Uterus (tissue), 3 donors: ENCODE measurements at regions not wholly inside any gene's neighbourhood (a gene's known extent, or its start where the extent isn't known, plus 50 kb on each side); places are given as distances from the start of the nearest gene placed in this dataset.
"Not testable (repeated sequence)": the region's sequence is repeated elsewhere in the genome, so short reads cannot be mapped to it uniquely, and the experiment has no call there.

ENCODE experiments used
- DNase-seq, 2 donors: peaks; one replicate each; pipeline ENCODE4 v3.0.0-alpha.2; 2019 to 2020
- H3K27ac ChIP-seq, 2 donors: fragments of 200-600 bp; sonication (generic); 1 replicate in 1 of 2; 2 replicates in 1 of 2; pipeline ENCODE4 v1.5.1; 2016 to 2018
- H3K27me3 ChIP-seq, 2 donors: fragments of 200-600 bp; sonication (generic); one replicate each; pipeline ENCODE4 v1.5.1; 2018 to 2019; ENCODE audit warnings: control low read depth in 1 of 2
- H3K36me3 ChIP-seq, 2 donors: fragments of 200-600 bp; sonication (generic); one replicate each; pipeline ENCODE4 v1.5.1; 2019; ENCODE audit warnings: control low read depth in 1 of 2
- H3K4me1 ChIP-seq, 2 donors: fragments of 200-600 bp; sonication (generic); one replicate each; pipeline ENCODE4 v1.5.1; 2018 to 2019; ENCODE audit warnings: control low read depth in 1 of 2
- H3K4me3 ChIP-seq, 2 donors: fragments of 200-600 bp; sonication (generic); 1 replicate in 1 of 2; 2 replicates in 1 of 2; pipeline ENCODE4 v1.5.1; 2018 to 2019; ENCODE audit warnings: mild to moderate bottlenecking in 1 of 2
- H3K9me3 ChIP-seq, 2 donors: fragments of 200-600 bp; sonication (generic); one replicate each; pipeline ENCODE4 v1.5.1; 2019; ENCODE audit warnings: control low read depth in 1 of 2
- POLR2A ChIP-seq, 2 donors: fragments of 450-650 bp; IDR thresholded peaks; one replicate each; pipeline ENCODE4 v1.6.1; 2016; ENCODE audit warnings: antibody characterized with exemption in 2 of 2, mild to moderate bottlenecking in 1 of 2, moderate library complexity in 1 of 2
- intact Hi-C: fragments of 100-400 bp; cut with DNase I; formaldehyde crosslinking; loops from one replicate; pipeline ENCODE4 v1.15.1; 2023; ENCODE audit warnings: low total_unique reads
- TF ChIP-seq, protein P1 (sequence below), 4 experiments: fragments of 200-600 bp in 2 of 4; fragments of 450-650 bp in 2 of 4; sonication (generic) in 2 of 4; IDR thresholded peaks; one replicate each; pipeline ENCODE4 v1.5.1; 2016 to 2019; ENCODE audit warnings: antibody characterized with exemption in 4 of 4, mild to moderate bottlenecking in 2 of 4, moderate library complexity in 1 of 4
- donor health status: DM: yes; HTN: yes; CAD: no.

- no peak for DNase-seq
- Histone ChIP-seq H3K27me3 (no peaks in the 10 kb centered on the region), H3K4me3 (no peak overlapping the region), H3K9me3 (no peaks in the 10 kb centered on the region), H3K4me1 (no peaks in the 10 kb centered on the region), H3K36me3 (no peaks in the 10 kb centered on the region), H3K27ac (no peak overlapping the region)
- no peak for TF ChIP-seq POLR2A (IDR thresholded peaks at IDR 0.05)
- TF ChIP-seq, protein P1, sequence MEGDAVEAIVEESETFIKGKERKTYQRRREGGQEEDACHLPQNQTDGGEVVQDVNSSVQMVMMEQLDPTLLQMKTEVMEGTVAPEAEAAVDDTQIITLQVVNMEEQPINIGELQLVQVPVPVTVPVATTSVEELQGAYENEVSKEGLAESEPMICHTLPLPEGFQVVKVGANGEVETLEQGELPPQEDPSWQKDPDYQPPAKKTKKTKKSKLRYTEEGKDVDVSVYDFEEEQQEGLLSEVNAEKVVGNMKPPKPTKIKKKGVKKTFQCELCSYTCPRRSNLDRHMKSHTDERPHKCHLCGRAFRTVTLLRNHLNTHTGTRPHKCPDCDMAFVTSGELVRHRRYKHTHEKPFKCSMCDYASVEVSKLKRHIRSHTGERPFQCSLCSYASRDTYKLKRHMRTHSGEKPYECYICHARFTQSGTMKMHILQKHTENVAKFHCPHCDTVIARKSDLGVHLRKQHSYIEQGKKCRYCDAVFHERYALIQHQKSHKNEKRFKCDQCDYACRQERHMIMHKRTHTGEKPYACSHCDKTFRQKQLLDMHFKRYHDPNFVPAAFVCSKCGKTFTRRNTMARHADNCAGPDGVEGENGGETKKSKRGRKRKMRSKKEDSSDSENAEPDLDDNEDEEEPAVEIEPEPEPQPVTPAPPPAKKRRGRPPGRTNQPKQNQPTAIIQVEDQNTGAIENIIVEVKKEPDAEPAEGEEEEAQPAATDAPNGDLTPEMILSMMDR (IDR thresholded peaks at IDR 0.05) = no peak
- intact Hi-C loops = no loop called here
These were observed 69.2 kb upstream of the GMDS start for GRCh38 chr6:2314641-2315040.

GRCh38 chr6:2310042-2310441, 64.6 kb upstream of the GMDS start:
- intact Hi-C loops = no loop called here
- Histone ChIP-seq H3K4me1 (no peaks in the 10 kb centered on the region), H3K4me3 (no peak overlapping the region), H3K9me3 (no peaks in the 10 kb centered on the region), H3K36me3 (no peaks in the 10 kb centered on the region), H3K27me3 (no peaks in the 10 kb centered on the region), H3K27ac (no peak overlapping the region)
- TF ChIP-seq POLR2A (IDR thresholded peaks at IDR 0.05) = no peak
- TF ChIP-seq, protein P1 (IDR thresholded peaks at IDR 0.05) = no peak
- no peak for DNase-seq

GRCh38 chr6:2309122-2309521, 63.7 kb upstream of the GMDS start:
- H3K4me3 ChIP-seq = no peak overlapping the region
- intact Hi-C loops = no loop called here
- DNase-seq = no peak
- H3K27ac ChIP-seq = no peak overlapping the region
- H3K27me3 ChIP-seq = no peaks in the 10 kb centered on the region
- H3K9me3 ChIP-seq = no peaks in the 10 kb centered on the region
- TF ChIP-seq, protein P1 (IDR thresholded peaks at IDR 0.05) = no peak
- no peak for TF ChIP-seq POLR2A (IDR thresholded peaks at IDR 0.05)
- H3K36me3 ChIP-seq = no peaks in the 10 kb centered on the region
- H3K4me1 ChIP-seq = no peaks in the 10 kb centered on the region

GRCh38 chr6:2307799-2308198, 62.4 kb upstream of the GMDS start:
- Histone ChIP-seq H3K9me3 (no peaks in the 10 kb centered on the region), H3K27me3 (no peaks in the 10 kb centered on the region), H3K4me3 (no peak overlapping the region), H3K36me3 (no peaks in the 10 kb centered on the region), H3K4me1 (no peaks in the 10 kb centered on the region), H3K27ac (no peak overlapping the region)
- TF ChIP-seq, protein P1 (IDR thresholded peaks at IDR 0.05) = no peak
- no peak for TF ChIP-seq POLR2A (IDR thresholded peaks at IDR 0.05)
- intact Hi-C loops = no loop called here
- no peak for DNase-seq

- H3K4me1 ChIP-seq = no peaks in the 10 kb centered on the region
- H3K27ac ChIP-seq = no peak overlapping the region
- no peaks in the 10 kb centered on the region for H3K27me3 ChIP-seq
- no peak overlapping the region for H3K4me3 ChIP-seq
- no peak for DNase-seq
- H3K36me3 ChIP-seq = no peaks in the 10 kb centered on the region
- H3K9me3 ChIP-seq = no peaks in the 10 kb centered on the region
- intact Hi-C loops = no loop called here
- TF ChIP-seq, protein P1 (IDR thresholded peaks at IDR 0.05) = no peak
- no peak for TF ChIP-seq POLR2A (IDR thresholded peaks at IDR 0.05)
These were observed 60.5 kb upstream of the GMDS start for GRCh38 chr6:2305951-2306350.

DNA sequence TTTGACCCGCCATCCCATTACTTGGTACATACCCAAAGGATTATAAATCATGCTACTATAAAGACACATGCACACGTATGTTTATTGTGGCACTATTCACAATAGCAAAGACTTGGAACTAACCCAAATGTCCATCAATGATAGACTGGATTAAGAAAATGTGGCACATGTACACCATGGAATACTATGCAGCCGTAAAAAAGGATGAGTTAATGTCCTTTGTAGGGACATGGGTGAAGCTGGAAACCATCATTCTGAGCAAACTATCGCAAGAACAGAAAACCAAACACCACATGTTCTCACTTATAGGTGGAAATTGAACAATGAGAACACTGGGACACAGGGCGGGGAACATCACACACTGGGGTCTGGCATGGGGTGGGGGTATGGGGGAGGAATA, 57.1 kb upstream of the GMDS start:
- H3K4me1 ChIP-seq, H3K4me3 ChIP-seq, H3K9me3 ChIP-seq, DNase-seq, intact Hi-C loops, H3K36me3 ChIP-seq, H3K27me3 ChIP-seq, H3K27ac ChIP-seq: not testable (repeated sequence)
